Activated T-cell treated with anti-CD3 and anti-CD28 coated beads, Interleukin-2, amount 50 U/mL, for 48 hours (primary cell): ENCODE measurements at regions not wholly inside any gene's neighbourhood (a gene's known extent, or its start where the extent isn't known, plus 50 kb on each side); places are given as distances from the start of the nearest gene placed in this dataset.
A peak's percentile ranks its signal among the peaks of the same experiment; 100 is the strongest.

Experiments used
- DNase-seq, 2 experiments: peaks; one replicate each; pipeline ENCODE4 v3.0.0-alpha.2; 2020

GRCh38 chr5:54671681-54672080, 154.1 kb downstream of the SNX18 start:
- no peak for DNase-seq

- no peak for DNase-seq
These were observed 153.6 kb downstream of the SNX18 start for GRCh38 chr5:54671111-54671531.

GRCh38 chr5:54670281-54670680, 152.7 kb downstream of the SNX18 start:
- no peak for DNase-seq

GRCh38 chr5:54669845-54670244, 152.3 kb downstream of the SNX18 start:
- DNase-seq: no peak

GRCh38 chr5:54669285-54669684, 151.7 kb downstream of the SNX18 start:
- DNase-seq: no peak

GRCh38 chr5:54668096-54668495, 150.5 kb downstream of the SNX18 start:
- no peak for DNase-seq

GRCh38 chr5:54667136-54667535, 149.6 kb downstream of the SNX18 start:
- no peak for DNase-seq

GRCh38 chr5:54663866-54664265, 146.3 kb downstream of the SNX18 start:
- no peak for DNase-seq

GRCh38 chr5:54661111-54661510, 143.6 kb downstream of the SNX18 start:
- no peak for DNase-seq

- no peak for DNase-seq
These were observed 142.2 kb downstream of the SNX18 start for GRCh38 chr5:54659700-54660131.

- no peak for DNase-seq
These were observed 140.5 kb downstream of the SNX18 start for GRCh38 chr5:54658010-54658409.

GRCh38 chr5:54656261-54656728, 138.7 kb downstream of the SNX18 start:
- no peak for DNase-seq

- no peak for DNase-seq
These were observed 138.2 kb downstream of the SNX18 start for GRCh38 chr5:54655761-54656160.

- no peak for DNase-seq
These were observed 137.7 kb downstream of the SNX18 start for GRCh38 chr5:54655266-54655665.

GRCh38 chr5:54653956-54654614, 136.5 kb downstream of the SNX18 start:
- DNase-seq: no peak

- no peak for DNase-seq
These were observed 134.0 kb downstream of the SNX18 start for GRCh38 chr5:54651482-54652076.

- DNase-seq: no peak
These were observed 131.5 kb downstream of the SNX18 start for GRCh38 chr5:54649041-54649504.

- peak; percentile 76 to 80 for DNase-seq
These were observed 129.0 kb downstream of the SNX18 start for GRCh38 chr5:54646356-54647101.

- no peak for DNase-seq
These were observed 128.4 kb downstream of the SNX18 start for GRCh38 chr5:54645882-54646355.

GRCh38 chr5:54644226-54644625, 126.7 kb downstream of the SNX18 start:
- DNase-seq: no peak

- DNase-seq: no peak
These were observed 126.1 kb downstream of the SNX18 start for GRCh38 chr5:54643685-54644106.

- DNase-seq: no peak
These were observed 122.1 kb downstream of the SNX18 start for GRCh38 chr5:54639621-54640020.

GRCh38 chr5:54638106-54638505, 120.5 kb downstream of the SNX18 start:
- no peak for DNase-seq

GRCh38 chr5:54637654-54638053, 120.1 kb downstream of the SNX18 start:
- no peak for DNase-seq
